Skeletal muscle tissue (tissue), 3 donors: ENCODE measurements at regions not wholly inside any gene's neighbourhood (a gene's known extent, or its start where the extent isn't known, plus 50 kb on each side); places are given as distances from the start of the nearest gene placed in this dataset.
"Not testable (repeated sequence)": the region's sequence is repeated elsewhere in the genome, so short reads cannot be mapped to it uniquely, and the experiment has no call there.

Experiments used
- H3K27ac ChIP-seq: one replicate; pipeline ENCODE4 v1.7.0; 2013; ENCODE audit warnings: mild to moderate bottlenecking, low read depth, low read length, inconsistent platforms
- H3K27me3 ChIP-seq, 3 donors: one replicate each; pipeline ENCODE4 v1.7.0; 2013; ENCODE audit warnings: low read length in 3 of 3; ENCODE audit not compliant: control insufficient read depth in 3 of 3, insufficient read depth in 3 of 3
- H3K36me3 ChIP-seq, 3 donors: one replicate each; pipeline ENCODE4 v1.7.0; 2013; ENCODE audit warnings: low read length in 3 of 3; ENCODE audit not compliant: control insufficient read depth in 3 of 3, insufficient read depth in 3 of 3
- H3K4me1 ChIP-seq, 3 donors: one replicate each; pipeline ENCODE4 v1.7.0; 2013; ENCODE audit warnings: low read length in 3 of 3, mild to moderate bottlenecking in 3 of 3; ENCODE audit not compliant: control insufficient read depth in 3 of 3, insufficient read depth in 3 of 3
- H3K4me3 ChIP-seq, 3 donors: one replicate each; pipeline ENCODE4 v1.7.0; 2013; ENCODE audit warnings: low read length in 3 of 3
- H3K9ac ChIP-seq, 3 donors: one replicate each; pipeline ENCODE4 v1.7.0; 2013; ENCODE audit warnings: low read length in 3 of 3, mild to moderate bottlenecking in 3 of 3, moderate library complexity in 2 of 3, low read depth in 1 of 3
- H3K9me3 ChIP-seq, 3 donors: one replicate each; pipeline ENCODE4 v1.7.0; 2013; ENCODE audit warnings: low read length in 3 of 3; ENCODE audit not compliant: control insufficient read depth in 3 of 3
- donor health status: Osteomylitis.

- H3K27ac ChIP-seq, H3K4me3 ChIP-seq, H3K27me3 ChIP-seq, H3K9ac ChIP-seq, H3K4me1 ChIP-seq, H3K36me3 ChIP-seq, H3K9me3 ChIP-seq: not testable (repeated sequence)
Measured at GRCh38 chr9:7552706-7553105, 246.9 kb downstream of the DMAC1 start.

- no peaks in the 10 kb centered on the region for H3K36me3 ChIP-seq
- H3K27ac ChIP-seq = no peak overlapping the region
- H3K27me3 ChIP-seq = peaks cover 0 to 3% (median 2%) of the 10 kb centered on the region in 3 donors
- H3K4me3 ChIP-seq = no peak overlapping the region
- no peaks in the 10 kb centered on the region for H3K4me1 ChIP-seq
- no peak overlapping the region for H3K9ac ChIP-seq
- no peaks in the 10 kb centered on the region for H3K9me3 ChIP-seq
Measured at GRCh38 chr9:7549249-7549648, 250.3 kb downstream of the DMAC1 start.

- Histone ChIP-seq H3K36me3 (no peaks in the 10 kb centered on the region), H3K4me3 (no peak overlapping the region), H3K27me3 (peaks cover 0 to 3% (median 2%) of the 10 kb centered on the region in 3 donors), H3K27ac (no peak overlapping the region), H3K9me3 (no peaks in the 10 kb centered on the region), H3K9ac (no peak overlapping the region), H3K4me1 (no peaks in the 10 kb centered on the region)
Measured at GRCh38 chr9:7546261-7546660, 253.3 kb downstream of the DMAC1 start.

- H3K9ac ChIP-seq = no peak overlapping the region
- H3K9me3 ChIP-seq = no peaks in the 10 kb centered on the region
- H3K4me3 ChIP-seq = no peak overlapping the region
- no peaks in the 10 kb centered on the region for H3K4me1 ChIP-seq
- H3K27ac ChIP-seq = no peak overlapping the region
- no peaks in the 10 kb centered on the region for H3K36me3 ChIP-seq
- peaks cover 0 to 3% (median 2%) of the 10 kb centered on the region in 3 donors for H3K27me3 ChIP-seq
Measured at GRCh38 chr9:7545371-7546165, 254.0 kb downstream of the DMAC1 start.

- Histone ChIP-seq H3K4me3 (no peak overlapping the region), H3K36me3 (no peaks in the 10 kb centered on the region), H3K9ac (no peak overlapping the region), H3K27ac (no peak overlapping the region), H3K9me3 (no peaks in the 10 kb centered on the region), H3K4me1 (no peaks in the 10 kb centered on the region), H3K27me3 (peaks cover 0 to 3% (median 2%) of the 10 kb centered on the region in 3 donors)
Measured at GRCh38 chr9:7542693-7543092, 256.9 kb downstream of the DMAC1 start.

GRCh38 chr9:7542126-7542525 lies 257.5 kb downstream of the DMAC1 start:
- Histone ChIP-seq H3K27me3 (peaks cover 0 to 3% (median 2%) of the 10 kb centered on the region in 3 donors), H3K4me1 (no peaks in the 10 kb centered on the region), H3K36me3 (no peaks in the 10 kb centered on the region), H3K9ac (no peak overlapping the region), H3K27ac (no peak overlapping the region), H3K4me3 (no peak overlapping the region), H3K9me3 (no peaks in the 10 kb centered on the region)

GRCh38 chr9:7536310-7536939 lies 263.2 kb downstream of the DMAC1 start:
- Histone ChIP-seq H3K27me3 (no peaks in the 10 kb centered on the region), H3K4me3 (no peak overlapping the region), H3K4me1 (peaks cover 0 to 4% (median 0%) of the 10 kb centered on the region in 3 donors), H3K36me3 (no peaks in the 10 kb centered on the region), H3K27ac (no peak overlapping the region), H3K9ac (no peak overlapping the region), H3K9me3 (no peaks in the 10 kb centered on the region)

GRCh38 chr9:7534211-7534935 lies 265.2 kb downstream of the DMAC1 start:
- Histone ChIP-seq H3K9ac (no peak overlapping the region), H3K27me3 (no peaks in the 10 kb centered on the region), H3K36me3 (no peaks in the 10 kb centered on the region), H3K4me3 (no peak overlapping the region), H3K27ac (no peak overlapping the region), H3K4me1 (peaks cover 0 to 4% (median 0%) of the 10 kb centered on the region in 3 donors), H3K9me3 (no peaks in the 10 kb centered on the region)

GRCh38 chr9:7533376-7534090 lies 266.0 kb downstream of the DMAC1 start:
- H3K27ac ChIP-seq = no peak overlapping the region
- H3K9ac ChIP-seq = no peak overlapping the region
- H3K4me1 ChIP-seq = peaks cover 0 to 4% (median 0%) of the 10 kb centered on the region in 3 donors
- H3K36me3 ChIP-seq = no peaks in the 10 kb centered on the region
- H3K9me3 ChIP-seq = no peaks in the 10 kb centered on the region
- H3K27me3 ChIP-seq = no peaks in the 10 kb centered on the region
- no peak overlapping the region for H3K4me3 ChIP-seq
